HG02938 (cell line): ENCODE measurements at regions not wholly inside any gene's neighbourhood (a gene's known extent, or its start where the extent isn't known, plus 50 kb on each side); places are given as distances from the start of the nearest gene placed in this dataset.

ENCODE experiments used
- ATAC-seq: cut with Tn5 transposase; IDR thresholded peaks from one replicate; pipeline ENCODE4 v1.9.1; 2021; ENCODE audit warnings: mild to moderate bottlenecking, moderate library complexity; ENCODE audit not compliant: unreplicated experiment

DNA sequence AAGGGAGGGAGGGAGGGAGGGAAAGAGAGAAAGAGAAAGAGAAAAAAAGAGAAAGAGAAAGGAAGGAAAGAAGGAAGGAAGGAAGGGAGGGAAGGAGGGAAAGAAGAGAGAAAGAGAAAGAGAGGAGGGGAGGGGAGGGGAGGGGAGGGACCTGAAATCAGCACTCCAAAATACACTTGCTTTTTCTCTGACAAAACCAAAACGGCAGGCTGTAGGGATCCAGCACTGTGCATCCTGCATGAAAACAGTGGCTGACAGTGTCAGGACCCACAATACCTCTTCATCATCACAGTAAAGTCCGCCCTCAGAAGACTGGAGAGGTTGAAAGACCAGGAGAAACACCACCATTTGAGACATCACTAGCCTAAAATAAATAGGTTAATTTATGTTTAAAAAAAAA lies 156.0 kb upstream of the SOD1 start:
- no peak for ATAC-seq

DNA sequence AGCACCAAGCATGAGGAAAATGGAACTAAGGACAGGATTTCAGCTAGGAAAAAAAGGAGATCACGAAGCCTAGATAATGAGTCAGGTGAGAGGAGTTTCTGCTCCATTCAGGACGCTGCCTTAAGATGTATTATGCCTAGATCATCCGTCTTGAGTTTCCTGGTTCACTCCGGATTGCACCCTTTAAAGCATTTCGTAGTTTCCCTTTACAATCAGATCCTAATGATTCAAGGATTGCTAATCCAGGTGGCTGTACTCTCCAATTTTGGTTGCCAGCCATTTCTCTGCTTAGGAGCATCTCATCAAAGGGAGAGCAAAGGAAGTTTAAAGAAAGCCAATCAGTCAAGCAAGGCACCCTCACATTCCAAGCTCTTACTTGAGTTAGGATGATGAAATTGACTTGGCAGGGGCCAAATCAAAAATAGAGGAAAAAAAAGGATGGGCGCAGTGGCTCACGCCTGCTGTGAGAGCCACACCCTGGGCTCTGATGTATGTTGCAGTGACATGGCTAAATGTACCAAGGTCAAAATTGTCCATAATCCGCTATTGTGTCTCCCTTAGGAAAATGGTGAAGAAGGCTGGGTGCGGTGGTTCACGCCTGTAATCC lies 156.9 kb upstream of the SOD1 start:
- ATAC-seq: no peak

DNA sequence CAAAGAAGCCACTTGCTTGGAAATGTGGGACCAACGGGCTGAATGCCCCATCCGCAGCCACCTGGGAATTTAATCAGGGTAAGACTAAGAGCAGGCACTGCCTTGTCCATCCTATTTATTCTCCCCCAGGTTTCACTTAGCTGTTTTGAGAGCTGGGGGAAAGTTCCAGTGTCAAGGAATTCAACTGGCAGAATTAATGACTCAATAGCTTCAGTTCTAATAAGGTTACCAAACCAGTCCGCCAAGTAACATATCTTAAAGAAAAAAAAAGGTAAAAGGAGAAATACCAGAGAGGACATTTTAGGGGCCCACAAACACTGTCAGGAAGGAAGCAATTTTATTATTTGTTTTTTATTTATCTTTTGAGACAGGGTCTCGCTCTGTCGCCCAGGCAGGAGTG lies 157.6 kb upstream of the SOD1 start:
- no peak for ATAC-seq

DNA sequence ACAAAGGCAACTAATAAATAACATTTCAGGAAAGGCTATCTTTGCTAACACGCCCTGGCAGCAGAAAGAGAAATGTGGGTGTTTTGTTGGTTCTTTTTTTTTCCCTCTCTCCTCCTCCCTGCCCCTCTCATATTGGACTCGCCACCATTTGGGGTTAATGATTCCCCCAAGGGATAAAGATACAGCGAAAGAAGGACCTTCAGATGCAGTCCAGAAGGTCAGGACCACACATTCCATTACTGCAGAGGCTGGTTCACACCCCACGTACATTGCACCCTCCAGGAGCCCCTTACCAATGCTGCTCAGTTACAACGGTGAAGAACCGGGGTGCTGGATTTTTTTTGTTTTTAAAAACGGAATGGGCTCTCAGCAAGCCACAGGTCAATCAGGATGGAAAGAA lies 156.9 kb upstream of the TIAM1 start:
- ATAC-seq: no peak

DNA sequence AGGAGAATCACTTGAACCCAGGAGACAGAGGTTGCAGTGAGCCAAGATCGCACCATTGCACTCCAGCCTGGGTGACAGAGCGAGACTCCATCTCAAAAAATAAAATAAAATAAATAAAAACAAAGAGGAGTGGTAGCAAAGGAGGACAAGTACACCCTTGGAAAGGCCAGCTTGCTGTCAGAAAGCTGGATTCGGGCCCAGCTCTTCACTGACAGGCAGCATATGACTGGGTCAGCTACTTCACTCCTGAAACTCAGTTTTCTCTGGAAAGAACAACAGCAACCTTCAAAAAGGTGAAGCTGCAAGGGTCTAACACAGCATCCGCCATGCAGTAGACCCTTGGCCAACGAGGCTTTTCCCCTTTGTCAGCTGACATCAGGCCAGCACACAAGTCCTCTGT lies 156.0 kb upstream of the TIAM1 start:
- no peak for ATAC-seq

DNA sequence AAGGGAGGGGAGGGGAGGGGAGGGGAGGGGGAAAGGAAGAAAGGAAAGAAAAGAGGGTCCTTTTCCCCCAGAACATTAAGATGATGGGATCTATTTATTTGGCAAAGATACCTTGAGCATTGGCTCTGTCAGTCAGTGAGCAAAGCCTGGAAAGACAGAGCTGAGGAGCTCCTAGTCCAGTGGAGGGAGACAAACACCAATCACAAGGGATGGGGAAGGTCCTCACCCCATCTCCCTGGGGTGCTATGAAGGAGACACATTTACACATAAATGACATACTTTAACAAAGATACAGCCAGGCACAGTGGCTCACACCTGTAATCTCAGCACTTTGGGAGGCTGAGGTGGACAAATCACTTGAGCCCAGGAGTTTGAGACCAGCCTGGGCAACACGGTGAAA lies 154.9 kb upstream of the TIAM1 start:
- ATAC-seq: no peak

DNA sequence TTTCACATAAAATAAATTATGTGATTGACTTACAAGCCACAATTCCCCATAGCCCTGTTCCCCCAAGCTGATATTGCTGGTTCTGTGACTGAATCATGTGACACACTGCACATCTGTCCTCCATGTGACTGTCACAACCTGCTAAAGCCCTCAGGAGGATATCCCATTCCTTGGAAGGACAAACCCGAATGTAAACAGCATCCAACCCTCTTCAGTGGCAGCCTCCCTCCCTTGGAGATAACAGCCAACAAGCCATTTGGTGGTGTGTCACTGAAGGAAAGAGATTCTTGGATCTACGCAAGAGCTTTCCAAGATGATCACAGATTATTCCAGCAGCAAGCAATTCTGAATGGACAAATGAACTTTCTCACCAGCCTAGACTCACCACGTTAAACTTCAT lies 153.9 kb upstream of the TIAM1 start:
- ATAC-seq: no peak

DNA sequence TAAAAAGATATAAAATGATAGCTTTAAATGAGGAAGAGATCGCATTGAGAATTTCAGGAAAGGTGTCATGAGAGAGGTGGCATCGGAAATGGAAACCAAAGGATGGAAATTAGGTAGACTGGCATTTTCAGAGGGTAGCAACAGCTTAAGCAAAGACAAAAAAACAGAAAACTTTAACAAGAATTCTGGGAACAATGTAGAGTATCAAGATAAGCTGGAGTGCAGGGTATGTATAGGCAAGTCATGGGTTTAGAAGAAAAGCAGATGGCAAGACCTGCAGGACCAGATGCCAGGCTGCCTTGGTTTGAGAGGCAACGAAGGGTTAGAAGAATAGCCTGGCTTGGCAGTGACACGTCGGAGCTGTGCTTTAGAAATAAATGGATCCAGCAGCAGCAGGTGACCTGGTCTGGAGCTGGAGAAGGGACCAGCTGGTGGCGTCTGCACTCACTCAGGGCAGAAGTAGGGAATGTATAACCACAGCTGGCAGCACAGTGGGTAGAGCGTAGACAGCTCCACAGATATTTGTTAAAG lies 149.4 kb upstream of the TIAM1 start:
- ATAC-seq: no peak

DNA sequence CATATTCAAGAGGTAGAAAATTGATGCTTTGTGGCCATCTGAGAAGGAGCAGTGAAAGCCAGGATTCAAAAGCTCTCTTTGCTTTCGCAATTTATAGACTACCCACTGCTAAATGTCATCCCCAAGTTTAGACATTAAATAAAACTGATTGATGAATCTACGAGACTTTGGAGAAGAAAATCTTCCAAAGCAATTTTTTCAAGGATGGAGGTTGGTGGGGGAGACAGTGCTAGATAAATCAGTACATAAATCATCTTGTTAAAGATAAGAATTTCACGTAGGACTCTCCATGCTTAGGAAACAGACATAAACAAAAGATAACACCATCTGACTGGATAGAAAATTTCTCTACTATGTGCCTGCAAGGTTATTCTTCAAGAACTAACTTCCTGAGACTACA lies 147.6 kb upstream of the TIAM1 start:
- no peak for ATAC-seq

DNA sequence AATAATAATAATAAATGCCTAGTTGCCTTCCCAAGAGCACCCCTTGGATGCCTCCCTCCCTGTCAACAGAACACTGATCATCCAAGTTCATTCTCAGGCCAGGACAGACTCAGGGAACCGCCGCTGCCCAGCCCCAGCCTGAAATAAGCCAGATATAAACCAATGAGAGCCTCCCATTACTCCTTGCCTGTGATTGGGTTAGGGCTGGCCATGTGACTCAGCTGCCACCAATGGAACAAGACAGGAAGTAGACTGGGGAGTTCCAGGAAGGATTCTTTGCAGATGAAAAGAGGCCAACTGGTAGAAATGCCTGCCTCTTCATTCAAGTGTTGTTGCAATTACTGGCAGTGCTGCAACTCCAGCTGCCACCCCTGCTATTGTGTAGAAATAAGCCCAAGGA lies 146.4 kb upstream of the TIAM1 start:
- no peak for ATAC-seq

DNA sequence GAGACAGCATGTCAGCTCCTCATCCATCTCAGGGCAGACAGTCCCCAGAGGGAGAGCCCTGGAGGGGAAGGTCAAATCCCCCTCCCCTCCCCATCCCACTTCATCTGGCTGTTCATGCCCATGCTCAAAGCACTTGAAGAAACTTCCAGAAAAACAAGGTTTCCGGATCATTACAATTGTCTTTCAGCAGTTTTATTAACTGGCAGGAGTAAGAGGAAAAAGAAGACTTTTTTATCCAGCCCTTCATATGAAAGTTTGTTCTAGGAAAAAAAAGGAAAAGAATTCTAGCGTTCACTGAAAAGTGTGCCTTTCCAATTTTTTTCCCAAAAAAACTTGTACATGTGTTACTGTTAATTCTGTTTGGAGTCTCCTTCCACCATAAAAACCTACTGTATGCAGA lies 145.7 kb upstream of the TIAM1 start:
- no peak for ATAC-seq

DNA sequence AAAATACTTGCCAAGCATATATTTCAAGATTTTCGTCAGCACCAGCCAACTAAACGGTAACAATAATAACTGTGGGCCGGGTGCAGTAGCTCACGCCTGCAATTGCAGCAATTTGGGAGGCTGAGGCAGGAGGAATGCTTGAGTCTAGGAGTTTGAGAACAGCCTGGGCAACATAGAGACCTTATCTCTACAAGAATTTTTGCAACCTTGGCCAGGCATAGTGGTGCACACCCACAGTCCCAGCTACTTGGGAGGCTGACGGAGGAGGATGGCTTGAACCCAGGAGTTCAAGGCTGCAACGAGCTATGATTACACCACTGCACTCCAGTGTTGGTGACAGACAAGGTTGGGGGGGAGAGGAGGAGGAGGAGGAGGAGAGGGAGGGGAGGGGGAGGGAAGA lies 145.0 kb upstream of the TIAM1 start:
- ATAC-seq: no peak

DNA sequence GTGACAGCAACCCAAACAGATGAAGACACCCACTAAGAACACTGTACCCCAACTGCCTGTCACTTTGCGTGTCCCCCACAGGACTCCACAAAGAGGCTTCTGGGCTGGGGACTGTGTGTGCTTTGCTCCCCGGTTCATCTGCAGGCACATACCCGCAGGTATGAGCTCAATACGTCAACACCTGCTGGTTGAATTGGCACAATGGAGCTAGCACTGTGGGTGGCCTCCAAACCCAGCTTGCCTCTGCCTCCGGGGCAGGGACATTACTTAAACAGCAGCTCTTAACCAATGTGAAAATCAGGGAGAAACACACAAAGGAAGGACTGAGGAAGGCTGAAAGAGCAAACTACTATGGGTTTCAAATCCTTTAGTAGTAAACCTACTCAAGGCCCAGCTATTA lies 140.2 kb upstream of the TIAM1 start:
- no peak for ATAC-seq

DNA sequence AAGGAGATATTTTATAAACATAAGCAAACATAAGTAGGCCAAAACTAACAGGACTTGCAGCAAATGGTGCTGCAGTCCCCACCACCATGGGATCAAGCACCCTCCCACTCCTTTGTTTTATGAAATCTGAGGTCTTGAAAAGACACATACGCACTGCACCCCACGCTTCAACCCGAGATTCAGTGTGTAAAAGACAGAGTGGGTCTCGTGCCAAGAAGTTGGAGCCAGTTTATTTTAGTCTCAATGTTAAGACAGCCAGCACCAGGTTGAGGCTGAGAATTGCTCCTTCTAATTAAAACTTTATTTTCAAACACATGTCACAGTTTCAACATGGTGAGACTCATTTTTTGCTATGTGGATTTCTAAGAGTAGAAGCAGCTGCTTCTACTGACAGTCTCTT lies 139.1 kb upstream of the TIAM1 start:
- ATAC-seq: no peak

DNA sequence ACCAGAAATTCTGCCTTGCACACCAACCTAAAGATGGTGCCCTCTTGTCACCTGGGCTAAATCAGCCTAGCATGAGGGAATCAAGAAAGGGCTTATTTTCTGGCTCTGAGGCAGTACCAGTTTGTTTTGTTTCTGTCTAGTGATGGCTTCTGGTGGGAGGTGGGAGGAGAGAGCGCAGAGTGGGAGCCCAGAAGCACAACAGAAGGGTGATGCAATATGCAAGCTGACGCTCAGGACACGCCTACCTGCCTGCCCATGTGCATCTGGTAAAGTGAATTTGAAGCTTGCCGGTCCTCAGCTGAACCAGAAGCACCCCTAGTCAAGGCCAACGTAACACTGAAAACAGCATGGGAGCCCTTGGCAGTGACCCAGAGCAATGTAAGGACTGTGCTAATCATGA lies 138.4 kb upstream of the TIAM1 start:
- no peak for ATAC-seq

DNA sequence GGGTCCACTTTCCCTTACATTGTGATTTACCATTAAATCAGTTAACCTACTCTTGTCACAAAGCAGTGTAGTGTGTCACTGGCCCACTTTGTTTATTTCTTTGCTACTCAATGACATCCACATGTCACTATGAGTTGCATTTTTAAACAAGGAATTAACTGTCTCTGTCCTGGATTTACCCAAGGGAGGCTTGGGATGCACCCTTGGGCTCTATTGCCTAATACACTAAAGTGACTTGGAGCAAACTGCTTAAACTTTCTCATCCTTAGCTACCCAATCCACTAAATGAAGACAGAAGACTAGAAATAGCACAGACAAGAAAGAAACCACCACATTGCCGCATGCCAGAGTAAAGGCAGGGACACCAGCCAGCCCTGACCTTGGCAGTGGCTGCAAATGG lies 136.2 kb upstream of the TIAM1 start:
- ATAC-seq: no peak

DNA sequence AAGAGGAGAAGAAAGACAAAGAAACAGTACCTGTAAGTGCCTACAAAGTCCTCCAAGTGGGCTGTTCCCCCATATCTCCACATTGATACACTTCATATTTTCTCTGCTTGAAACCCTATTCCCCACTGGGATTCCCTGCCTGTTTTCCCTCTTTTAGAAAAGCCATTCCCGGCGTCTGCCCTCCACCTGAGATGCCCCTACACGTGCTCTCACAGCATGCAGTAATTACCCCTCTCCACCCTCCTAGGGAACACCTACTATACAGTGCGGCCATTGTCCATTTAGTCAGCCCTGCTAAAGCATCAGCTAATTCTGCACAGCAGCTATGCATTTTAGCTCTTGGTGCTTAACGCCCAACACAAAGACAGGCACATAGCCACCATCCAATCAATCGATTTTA lies 135.7 kb upstream of the TIAM1 start:
- ATAC-seq: no peak

DNA sequence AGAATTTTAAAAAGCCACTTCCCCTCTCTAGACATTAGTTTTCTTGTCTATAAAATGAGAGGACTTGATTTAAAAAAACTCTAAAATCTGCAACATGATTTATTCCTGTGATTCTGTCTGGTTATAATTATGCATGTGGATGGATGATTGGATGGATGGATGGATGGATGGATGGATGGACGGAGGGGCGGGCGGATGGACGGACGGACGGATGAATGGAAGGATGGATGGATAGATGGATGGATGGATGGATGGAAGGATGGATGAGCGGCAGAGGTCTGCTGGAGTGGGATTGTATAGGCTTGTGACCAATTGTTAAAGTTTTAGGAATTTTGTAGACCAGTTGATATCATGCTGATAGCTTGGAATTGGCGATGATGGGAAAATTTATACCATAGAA lies 135.2 kb upstream of the TIAM1 start:
- ATAC-seq: no peak

DNA sequence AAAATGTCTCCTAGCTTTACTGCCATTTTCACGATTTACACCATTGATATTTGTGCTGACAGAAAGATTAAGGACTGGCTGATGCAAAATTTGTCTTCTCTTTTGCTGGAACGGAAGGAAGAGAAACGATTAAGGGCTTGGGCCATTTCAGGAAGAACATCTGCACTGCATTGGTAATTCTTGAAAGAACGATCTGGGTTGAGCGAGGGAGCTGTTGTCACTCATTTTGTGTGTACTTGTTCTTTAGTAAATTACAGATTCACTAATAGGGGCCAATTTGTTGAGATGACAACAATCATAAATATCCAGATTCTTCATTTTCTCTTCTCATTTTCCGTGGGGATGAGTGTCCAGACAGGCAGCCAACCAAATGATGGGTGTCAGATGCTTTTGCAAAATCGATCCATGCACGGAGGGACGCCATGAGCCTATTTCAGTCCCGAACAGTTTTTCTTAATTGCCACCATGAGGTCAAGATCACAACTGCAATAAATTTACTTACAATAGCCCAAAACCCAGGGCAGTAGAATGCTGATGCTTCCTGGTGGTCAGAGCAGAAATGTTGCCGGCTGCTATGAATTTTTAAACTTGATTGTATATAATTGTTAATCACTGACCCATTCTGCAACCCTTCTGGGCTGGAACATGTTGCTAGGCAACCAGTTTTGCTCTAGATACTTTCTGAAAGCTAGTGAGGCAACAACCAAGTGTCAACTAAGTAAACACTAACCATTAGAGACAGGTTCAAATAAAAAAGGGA lies 132.4 kb upstream of the TIAM1 start:
- no peak for ATAC-seq

DNA sequence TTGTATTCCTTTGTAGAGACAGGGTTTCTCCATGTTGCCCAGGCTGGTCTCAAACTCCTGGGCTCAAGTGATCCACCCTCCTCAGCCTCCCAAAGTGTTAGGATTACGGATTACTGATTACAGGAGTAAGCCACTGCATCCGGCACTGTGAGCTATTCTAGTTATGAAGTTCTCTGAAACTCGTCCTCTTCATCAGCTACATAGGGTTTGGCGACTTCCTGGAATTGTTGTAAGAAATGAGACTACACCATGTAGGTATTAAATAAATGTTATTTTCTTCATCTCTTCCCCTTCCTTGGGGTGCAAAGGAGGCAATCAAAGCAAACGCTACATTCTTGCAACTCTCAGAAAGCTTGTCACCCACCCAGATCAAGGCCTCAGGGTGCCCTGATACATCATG lies 131.2 kb upstream of the TIAM1 start:
- ATAC-seq: no peak

DNA sequence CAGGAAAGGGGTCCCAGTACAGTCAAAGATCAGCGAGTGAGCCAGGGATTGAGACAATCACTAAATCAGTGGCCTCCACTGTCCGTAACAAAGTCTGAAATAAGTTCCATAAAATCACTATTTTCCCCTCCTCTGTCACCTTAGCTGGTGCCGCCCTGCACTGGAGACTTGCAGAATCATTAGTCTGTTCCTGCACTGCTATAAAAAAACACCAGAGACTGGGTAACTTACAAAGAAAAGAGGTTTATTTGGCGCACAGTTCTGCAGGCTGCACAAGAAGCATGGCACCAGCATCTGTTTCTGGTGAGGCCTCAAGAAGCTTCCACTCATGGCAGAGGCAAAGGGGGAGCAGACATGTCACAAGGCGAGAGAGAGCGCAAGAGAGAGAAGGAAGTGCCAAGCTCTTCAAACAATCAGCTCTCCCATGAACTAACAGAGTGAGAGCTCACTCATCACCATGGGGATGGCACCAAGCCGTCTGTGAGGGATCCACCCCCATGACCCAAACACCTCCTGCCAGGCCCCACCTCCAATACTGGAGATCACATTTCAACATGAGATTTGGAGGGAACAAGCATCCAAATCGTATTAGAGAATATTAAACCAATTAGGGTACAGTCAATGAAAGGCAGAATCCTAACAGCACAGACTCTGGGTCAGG lies 129.8 kb upstream of the TIAM1 start:
- no peak for ATAC-seq

DNA sequence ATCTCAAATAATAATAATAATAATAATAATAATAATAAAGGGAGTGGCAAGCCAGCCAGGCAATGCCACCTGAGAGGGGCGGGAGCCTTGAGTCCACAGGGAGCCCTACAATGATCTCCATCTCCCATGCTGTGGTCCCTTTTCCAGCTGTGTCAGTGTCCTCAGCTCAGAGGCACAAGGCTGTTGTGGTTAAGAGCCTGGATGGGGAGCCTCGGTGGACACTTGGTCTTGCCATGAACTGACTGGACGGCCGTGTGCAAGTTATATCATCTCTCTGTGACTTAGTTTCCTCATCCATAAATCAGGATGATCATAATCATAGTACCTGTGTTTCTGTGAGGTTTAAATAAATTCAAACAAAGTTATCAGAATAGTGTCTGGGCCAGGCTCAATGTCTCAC lies 127.8 kb upstream of the TIAM1 start:
- ATAC-seq: no peak
